ENCODE measurements at regions not wholly inside any gene's neighbourhood (a gene's known extent, or its start where the extent isn't known, plus 50 kb on each side); places are given as distances from the start of the nearest gene placed in this dataset.

DNA sequence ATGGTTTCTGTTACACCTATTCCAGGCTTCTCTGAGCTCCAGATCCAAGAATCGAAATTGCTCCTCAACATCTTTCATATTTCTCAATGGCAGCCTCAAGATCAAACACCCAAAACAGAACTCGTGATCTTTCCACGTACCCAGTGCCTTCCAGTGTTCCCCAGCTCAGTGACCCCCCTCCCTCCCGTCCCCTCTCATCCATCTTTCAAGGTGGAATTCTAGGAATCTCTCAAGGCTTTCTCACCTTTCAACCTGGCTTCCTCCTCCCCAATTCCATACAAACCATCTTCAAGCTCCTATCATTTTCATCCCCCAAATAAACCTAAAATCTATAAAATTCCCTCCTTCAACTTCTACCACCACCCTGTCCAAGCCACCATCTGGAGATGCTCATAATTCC lies 615.3 kb downstream of the BNC2 start:
- no peak for TF ChIP-seq CTCF (conservative IDR thresholded peaks at IDR 0.05 in 1 of 2, IDR thresholded peaks at IDR 0.05 in 1 of 2; ENCODE audit: low read depth in 1 of 2, low read length in 2 of 2)
- TF ChIP-seq EZH2 (IDR thresholded peaks at IDR 0.05; ENCODE audit: low read length, missing control alignments): no peak

Data from fibroblast of lung (primary cell).